Naive B cell (primary cell): ENCODE measurements at regions not wholly inside any gene's neighbourhood (a gene's known extent, or its start where the extent isn't known, plus 50 kb on each side); places are given as distances from the start of the nearest gene placed in this dataset.
A peak's percentile ranks its signal among the peaks of the same experiment; 100 is the strongest.
"Not testable (repeated sequence)": the region's sequence is repeated elsewhere in the genome, so short reads cannot be mapped to it uniquely, and the experiment has no call there.

ENCODE experiments used
- ATAC-seq, 2 donors: fragments of 150-1000 bp; cut with Tn5 transposase; 2 replicates each; pipeline ENCODE4 v1.10.0; 2021; ENCODE audit warnings: low read depth in 2 of 2, mild to moderate bottlenecking in 2 of 2, moderate library complexity in 2 of 2
- DNase-seq: peaks from one replicate; pipeline ENCODE4 v3.0.0; 2022
- H3K27ac Mint-ChIP-seq, 6 donors: one replicate each; pipeline ENCODE4 v1.8.0; 2020 to 2022; ENCODE audit warnings: mild to moderate bottlenecking in 6 of 6, mixed read lengths in 6 of 6, moderate library complexity in 5 of 6, inconsistent platforms in 2 of 6
- H3K27me3 Mint-ChIP-seq, 3 donors: one replicate each; pipeline ENCODE4 v1.8.0; 2021 to 2022; ENCODE audit warnings: mixed read lengths in 3 of 3, mild to moderate bottlenecking in 1 of 3
- H3K36me3 Mint-ChIP-seq, 2 donors: one replicate each; pipeline ENCODE4 v1.8.0; 2020 to 2022; ENCODE audit warnings: mixed read lengths in 2 of 2, inconsistent platforms in 1 of 2, mild to moderate bottlenecking in 1 of 2
- H3K4me1 Mint-ChIP-seq, 3 donors: one replicate each; pipeline ENCODE4 v1.8.0; 2020 to 2022; ENCODE audit warnings: mixed read lengths in 3 of 3, inconsistent platforms in 1 of 3, mild to moderate bottlenecking in 1 of 3, moderate library complexity in 1 of 3
- H3K4me3 Mint-ChIP-seq, 8 donors: one replicate each; pipeline ENCODE4 v1.8.0; 2020 to 2022; ENCODE audit warnings: mild to moderate bottlenecking in 8 of 8, mixed read lengths in 8 of 8, moderate library complexity in 8 of 8, inconsistent platforms in 2 of 8
- H3K9me3 Mint-ChIP-seq, 7 donors: one replicate each; pipeline ENCODE4 v1.8.0; 2020 to 2022; ENCODE audit warnings: mixed read lengths in 7 of 7, mild to moderate bottlenecking in 5 of 7, inconsistent platforms in 2 of 7, moderate library complexity in 1 of 7

DNA sequence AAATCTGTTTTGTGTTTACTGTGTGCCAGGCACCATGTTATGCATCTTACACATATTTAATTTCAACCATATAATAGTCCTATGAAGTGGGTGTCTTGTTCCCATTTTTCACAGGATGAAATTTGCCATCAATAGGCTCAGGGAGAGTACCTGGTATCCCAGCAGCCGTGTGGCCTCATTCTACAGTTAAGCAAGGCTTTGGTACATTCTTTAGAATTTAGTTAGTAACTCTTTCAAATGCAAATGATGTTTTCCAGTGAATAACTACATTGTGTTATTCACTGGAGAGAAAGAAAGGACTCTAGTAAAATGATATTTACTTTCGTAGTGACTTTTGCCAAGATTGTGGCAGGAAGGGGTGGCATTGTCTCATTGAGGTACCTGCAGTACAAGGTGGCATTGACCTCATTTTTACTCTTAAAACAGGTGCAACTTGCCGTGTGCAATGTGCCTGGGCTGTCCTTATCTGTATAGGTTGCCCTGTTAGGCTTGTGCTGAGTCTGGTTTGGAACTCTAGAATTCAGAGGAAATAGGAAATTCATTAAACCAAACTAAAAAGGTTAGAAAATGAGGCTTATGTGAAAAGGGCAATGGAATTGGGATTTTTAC, 117.4 kb upstream of the NBPF8 start:
- ATAC-seq, H3K9me3 Mint-ChIP-seq, H3K27ac Mint-ChIP-seq, H3K4me3 Mint-ChIP-seq, DNase-seq, H3K4me1 Mint-ChIP-seq, H3K36me3 Mint-ChIP-seq, H3K27me3 Mint-ChIP-seq: not testable (repeated sequence)

DNA sequence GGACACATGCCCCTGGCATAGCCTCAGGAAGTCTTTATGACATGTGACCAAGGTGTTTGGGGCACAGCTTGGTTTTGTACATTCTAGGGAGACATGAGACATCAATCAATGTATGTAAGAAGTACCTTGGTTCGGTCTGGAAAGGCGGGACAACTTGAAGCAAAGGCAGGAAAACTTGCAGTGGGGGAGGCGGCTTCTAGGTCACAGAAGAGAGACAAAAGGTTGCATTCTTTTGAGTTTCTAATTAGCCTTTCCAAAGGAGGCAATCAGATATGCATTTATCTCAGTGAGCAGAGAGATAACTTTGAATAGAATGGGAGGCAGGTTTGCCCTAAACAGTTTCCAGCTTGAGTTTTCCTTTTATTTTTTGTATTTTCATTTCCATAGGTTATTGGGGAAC, 113.8 kb upstream of the SEC22B start:
- H3K4me1 Mint-ChIP-seq, H3K4me3 Mint-ChIP-seq, H3K27ac Mint-ChIP-seq, DNase-seq, H3K27me3 Mint-ChIP-seq, H3K9me3 Mint-ChIP-seq, ATAC-seq, H3K36me3 Mint-ChIP-seq: not testable (repeated sequence)

- H3K27ac Mint-ChIP-seq, H3K27me3 Mint-ChIP-seq, H3K36me3 Mint-ChIP-seq, H3K4me3 Mint-ChIP-seq, H3K4me1 Mint-ChIP-seq, ATAC-seq, H3K9me3 Mint-ChIP-seq, DNase-seq: not testable (repeated sequence)
Measured at GRCh38 chr1:120289601-120290074, 113.3 kb upstream of the SEC22B start.

GRCh38 chr1:120288814-120289600, 112.7 kb upstream of the SEC22B start:
- H3K36me3 Mint-ChIP-seq, H3K9me3 Mint-ChIP-seq, ATAC-seq, DNase-seq, H3K27me3 Mint-ChIP-seq, H3K4me3 Mint-ChIP-seq, H3K4me1 Mint-ChIP-seq, H3K27ac Mint-ChIP-seq: not testable (repeated sequence)

GRCh38 chr1:120288167-120288566, 111.8 kb upstream of the SEC22B start:
- not testable (repeated sequence) for DNase-seq, H3K9me3 Mint-ChIP-seq, H3K4me3 Mint-ChIP-seq, H3K27me3 Mint-ChIP-seq, H3K4me1 Mint-ChIP-seq, H3K36me3 Mint-ChIP-seq, H3K27ac Mint-ChIP-seq
- ATAC-seq, result peak; percentile 20 to 57

- not testable (repeated sequence) for H3K36me3 Mint-ChIP-seq, ATAC-seq, DNase-seq, H3K4me1 Mint-ChIP-seq, H3K9me3 Mint-ChIP-seq, H3K27ac Mint-ChIP-seq, H3K4me3 Mint-ChIP-seq, H3K27me3 Mint-ChIP-seq
Measured at GRCh38 chr1:120282744-120283464, 106.6 kb upstream of the SEC22B start.

GRCh38 chr1:120278259-120278610, 101.9 kb upstream of the SEC22B start:
- not testable (repeated sequence) for H3K9me3 Mint-ChIP-seq, H3K4me3 Mint-ChIP-seq, H3K27ac Mint-ChIP-seq

GRCh38 chr1:120277428-120278258, 101.3 kb upstream of the SEC22B start:
- not testable (repeated sequence) for H3K9me3 Mint-ChIP-seq, H3K36me3 Mint-ChIP-seq, ATAC-seq, H3K27me3 Mint-ChIP-seq, H3K4me1 Mint-ChIP-seq, DNase-seq, H3K4me3 Mint-ChIP-seq, H3K27ac Mint-ChIP-seq

More at GRCh38 chr1:120278259-120278610, 101.9 kb upstream of the SEC22B start:
- not testable (repeated sequence) for H3K36me3 Mint-ChIP-seq, ATAC-seq, DNase-seq, H3K4me1 Mint-ChIP-seq, H3K27me3 Mint-ChIP-seq

- H3K36me3 Mint-ChIP-seq, DNase-seq, H3K4me1 Mint-ChIP-seq, H3K4me3 Mint-ChIP-seq, H3K27ac Mint-ChIP-seq, H3K27me3 Mint-ChIP-seq, ATAC-seq, H3K9me3 Mint-ChIP-seq: not testable (repeated sequence)
Measured at GRCh38 chr1:120276710-120277109, 100.4 kb upstream of the SEC22B start.

- H3K9me3 Mint-ChIP-seq, H3K27ac Mint-ChIP-seq, DNase-seq, H3K36me3 Mint-ChIP-seq, ATAC-seq, H3K4me1 Mint-ChIP-seq, H3K27me3 Mint-ChIP-seq, H3K4me3 Mint-ChIP-seq: not testable (repeated sequence)
Measured at GRCh38 chr1:120274438-120274837, 98.1 kb upstream of the SEC22B start.

GRCh38 chr1:120273363-120273762, 97.0 kb upstream of the SEC22B start:
- H3K27ac Mint-ChIP-seq, result peak overlapping the region in 2 of 6 donors; percentile 68 to 84
- H3K4me1 Mint-ChIP-seq, H3K27me3 Mint-ChIP-seq, H3K9me3 Mint-ChIP-seq, H3K36me3 Mint-ChIP-seq, DNase-seq, H3K4me3 Mint-ChIP-seq: not testable (repeated sequence)
- ATAC-seq, result peak in 1 of 2 donors; percentile 43

- not testable (repeated sequence) for H3K27me3 Mint-ChIP-seq
Measured at GRCh38 chr1:120272242-120272641, 95.9 kb upstream of the SEC22B start.

DNA sequence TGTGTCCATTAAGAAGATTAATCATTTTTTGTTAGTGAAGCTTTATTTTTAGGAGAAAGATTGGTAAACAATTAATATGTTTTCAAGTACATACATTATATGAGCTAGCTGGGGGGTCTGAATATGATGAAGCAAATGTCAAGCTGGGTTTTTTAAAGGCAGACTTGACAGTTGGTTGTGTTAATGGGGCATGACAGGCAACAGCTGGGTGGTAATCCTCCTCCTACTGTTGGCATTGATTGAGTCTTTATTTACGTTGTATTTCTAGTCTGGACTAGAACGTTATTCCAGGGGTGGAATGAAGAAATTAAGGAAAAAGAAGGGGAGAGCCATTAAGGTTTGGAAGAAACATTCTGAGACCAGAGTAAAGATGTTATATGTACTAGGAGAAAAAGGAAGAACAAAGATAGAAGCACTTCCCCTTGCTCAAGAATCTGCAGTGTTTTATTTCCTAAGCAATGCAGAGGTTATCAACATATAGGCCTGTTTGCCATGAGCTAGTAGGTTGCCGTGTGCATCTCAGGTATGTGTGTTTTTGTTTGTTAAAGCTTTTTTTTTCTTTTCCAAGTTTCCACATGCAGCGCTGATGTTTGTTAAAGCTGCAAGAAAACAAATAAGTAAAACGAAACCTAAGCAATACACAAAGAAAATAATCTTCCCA, 95.4 kb upstream of the SEC22B start:
- not testable (repeated sequence) for H3K9me3 Mint-ChIP-seq

More at GRCh38 chr1:120272242-120272641, 95.9 kb upstream of the SEC22B start:
- not testable (repeated sequence) for H3K9me3 Mint-ChIP-seq, H3K4me3 Mint-ChIP-seq, ATAC-seq, H3K36me3 Mint-ChIP-seq, H3K27ac Mint-ChIP-seq, H3K4me1 Mint-ChIP-seq, DNase-seq

More for the DNA sequence above, 95.4 kb upstream of the SEC22B start:
- not testable (repeated sequence) for H3K4me1 Mint-ChIP-seq, H3K4me3 Mint-ChIP-seq, H3K27me3 Mint-ChIP-seq, H3K27ac Mint-ChIP-seq, H3K36me3 Mint-ChIP-seq, DNase-seq
- peak in 1 of 2 donors; percentile 71 for ATAC-seq
